Activated CD4-positive, alpha-beta T cell treated with anti-CD3 and anti-CD28 coated beads, Interleukin-2, amount 50 U/mL, for 16 hours (primary cell): ENCODE measurements at regions not wholly inside any gene's neighbourhood (a gene's known extent, or its start where the extent isn't known, plus 50 kb on each side); places are given as distances from the start of the nearest gene placed in this dataset.
"Not testable (repeated sequence)": the region's sequence is repeated elsewhere in the genome, so short reads cannot be mapped to it uniquely, and the experiment has no call there.

Experiments
- DNase-seq: peaks from one replicate; pipeline ENCODE4 v3.0.0-alpha.2; 2020

DNA sequence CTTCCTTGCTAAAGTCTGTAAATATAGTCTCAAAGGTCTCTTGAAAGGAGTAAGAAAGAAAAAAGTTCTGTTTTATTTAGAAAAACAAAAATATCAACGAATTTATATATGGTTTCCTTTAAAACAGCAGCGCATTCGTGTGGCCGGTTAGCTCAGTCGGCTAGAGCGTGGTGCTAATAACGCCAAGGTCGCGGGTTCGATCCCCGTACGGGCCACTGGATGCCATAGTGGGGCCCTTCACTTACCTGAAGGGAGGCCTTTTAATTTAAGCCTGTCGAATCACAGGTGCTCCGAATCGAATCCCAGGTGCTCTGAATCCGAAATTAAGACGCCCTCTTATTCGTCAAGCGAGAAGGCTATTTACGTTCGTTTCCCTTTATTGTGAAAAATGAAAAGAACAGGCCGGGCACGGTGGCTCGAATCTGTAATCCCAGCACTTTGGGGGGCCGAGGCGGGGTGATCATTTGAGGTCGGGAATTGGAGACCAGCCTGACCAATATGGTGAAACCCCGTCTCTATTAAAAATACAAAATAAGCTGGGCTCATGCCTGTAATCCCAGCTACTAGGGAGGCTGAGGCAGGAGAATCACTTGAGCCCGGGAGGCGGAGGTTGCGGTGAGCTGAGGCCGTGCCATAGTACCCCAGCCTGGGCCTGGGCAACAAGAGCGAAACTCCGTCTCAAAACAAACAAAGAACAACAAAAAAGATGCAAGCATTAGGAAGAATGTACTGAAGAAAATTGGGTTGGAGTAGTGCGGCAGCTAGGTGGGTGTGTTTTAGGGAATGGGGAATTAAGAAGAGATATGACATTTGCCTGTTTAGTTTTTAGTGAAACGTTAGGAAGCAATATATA lies 195.8 kb upstream of the ZNF184 start:
- peak; percentile 92 for DNase-seq

DNA sequence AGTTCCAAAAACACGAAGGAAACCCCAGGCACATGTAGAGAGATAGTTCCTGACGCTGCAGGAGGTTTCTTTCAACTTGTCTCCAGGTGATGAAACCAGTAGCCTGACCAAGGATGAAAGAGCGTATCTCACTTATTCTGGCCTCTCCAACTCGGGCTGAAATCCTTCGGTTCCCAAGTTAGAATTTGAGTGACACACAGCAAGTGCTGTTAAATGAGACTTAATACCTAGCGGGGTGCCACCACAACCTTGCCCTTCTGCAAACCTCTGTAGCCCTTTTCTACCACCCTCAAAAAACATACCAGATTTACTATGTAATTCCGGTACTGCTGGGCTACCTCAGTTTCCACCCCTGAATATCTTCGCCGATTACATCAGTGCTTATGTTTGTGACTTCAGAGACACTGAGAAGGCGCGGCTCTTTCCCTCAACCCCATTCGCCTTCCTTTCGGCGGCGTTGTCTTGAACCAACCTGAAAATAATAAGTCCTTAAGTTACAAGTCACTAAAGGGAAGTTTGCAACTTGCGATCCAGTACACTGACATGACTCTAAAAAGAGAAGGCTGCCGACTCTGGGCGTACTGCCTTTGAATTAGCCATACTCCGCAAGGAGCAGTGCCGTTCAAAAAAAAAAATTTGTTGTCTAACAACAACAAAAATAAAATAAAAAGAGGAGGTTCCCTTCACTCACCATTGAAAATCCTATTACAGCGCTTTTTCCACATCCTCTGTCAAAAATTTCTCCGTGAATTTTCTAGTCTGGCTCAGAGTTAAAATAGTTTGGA lies 194.9 kb upstream of the ZNF184 start:
- no peak for DNase-seq

DNA sequence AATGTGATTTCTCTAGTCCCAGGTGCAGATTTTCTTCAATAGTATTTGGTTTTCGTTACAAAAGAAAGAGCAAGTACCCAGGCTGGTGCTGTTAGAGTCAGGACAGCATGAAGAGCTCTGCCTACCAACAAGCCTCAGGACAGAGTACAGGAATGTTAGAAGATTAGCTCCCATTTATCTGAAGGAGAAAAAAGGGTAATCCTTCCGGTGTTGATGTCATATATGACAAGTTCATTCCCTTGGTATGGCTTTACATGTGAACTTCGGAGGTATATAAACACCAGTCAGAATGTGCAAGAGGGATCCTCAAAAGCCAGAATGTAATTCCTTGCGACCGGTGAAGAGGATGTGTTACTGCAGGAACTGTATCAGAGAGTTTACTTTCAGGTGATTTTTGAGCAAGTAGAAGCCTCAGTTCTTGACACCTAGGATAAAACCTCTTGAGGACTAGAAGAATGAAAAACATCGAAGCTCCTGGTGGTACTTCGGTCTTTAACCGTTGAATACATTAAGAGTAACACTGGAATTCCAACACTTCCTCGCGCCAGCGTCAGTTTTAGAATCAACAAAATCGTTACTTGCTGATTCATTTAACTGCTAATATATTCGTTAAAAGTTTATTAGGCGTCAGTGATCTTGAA lies 194.2 kb upstream of the ZNF184 start:
- no peak for DNase-seq

DNA sequence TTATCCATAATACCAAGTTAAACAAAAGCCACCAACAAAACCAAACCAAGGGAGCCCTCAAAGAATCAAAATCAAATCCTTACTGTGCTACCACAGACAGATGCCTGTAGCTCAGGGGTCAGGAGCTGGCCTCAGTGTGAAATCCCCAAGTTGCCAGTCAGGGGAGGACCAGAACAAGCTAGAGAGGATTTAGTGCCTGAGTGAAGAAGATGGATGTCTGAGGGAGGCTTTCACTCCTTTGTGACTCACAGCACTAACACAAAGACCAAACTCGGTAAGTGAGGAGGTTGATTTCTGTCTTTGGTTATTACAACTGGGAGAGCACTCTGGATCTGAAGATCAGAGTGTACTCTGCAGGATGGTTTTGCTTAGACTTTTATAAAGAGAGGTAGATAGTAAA lies 189.9 kb upstream of the ZNF184 start:
- no peak for DNase-seq

DNA sequence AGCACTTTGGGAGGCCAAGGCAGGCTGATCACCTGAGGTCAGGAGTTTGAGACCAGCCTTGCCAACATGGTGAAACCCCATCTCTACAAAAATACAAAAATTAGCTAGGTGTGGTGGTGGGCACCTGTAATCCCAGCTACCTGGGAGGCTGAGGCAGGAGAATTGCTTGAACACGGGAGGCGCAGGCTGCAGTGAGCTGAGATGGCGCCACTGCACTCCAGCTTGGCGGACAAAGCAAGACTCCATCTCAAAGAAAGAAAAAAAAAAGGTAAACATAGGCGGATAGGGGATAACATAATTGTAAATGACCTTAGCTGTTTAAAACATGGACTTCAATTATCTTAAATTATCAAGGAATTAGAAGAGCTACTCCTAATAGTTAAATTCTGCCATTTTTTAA lies 189.3 kb upstream of the ZNF184 start:
- not testable (repeated sequence) for DNase-seq

DNA sequence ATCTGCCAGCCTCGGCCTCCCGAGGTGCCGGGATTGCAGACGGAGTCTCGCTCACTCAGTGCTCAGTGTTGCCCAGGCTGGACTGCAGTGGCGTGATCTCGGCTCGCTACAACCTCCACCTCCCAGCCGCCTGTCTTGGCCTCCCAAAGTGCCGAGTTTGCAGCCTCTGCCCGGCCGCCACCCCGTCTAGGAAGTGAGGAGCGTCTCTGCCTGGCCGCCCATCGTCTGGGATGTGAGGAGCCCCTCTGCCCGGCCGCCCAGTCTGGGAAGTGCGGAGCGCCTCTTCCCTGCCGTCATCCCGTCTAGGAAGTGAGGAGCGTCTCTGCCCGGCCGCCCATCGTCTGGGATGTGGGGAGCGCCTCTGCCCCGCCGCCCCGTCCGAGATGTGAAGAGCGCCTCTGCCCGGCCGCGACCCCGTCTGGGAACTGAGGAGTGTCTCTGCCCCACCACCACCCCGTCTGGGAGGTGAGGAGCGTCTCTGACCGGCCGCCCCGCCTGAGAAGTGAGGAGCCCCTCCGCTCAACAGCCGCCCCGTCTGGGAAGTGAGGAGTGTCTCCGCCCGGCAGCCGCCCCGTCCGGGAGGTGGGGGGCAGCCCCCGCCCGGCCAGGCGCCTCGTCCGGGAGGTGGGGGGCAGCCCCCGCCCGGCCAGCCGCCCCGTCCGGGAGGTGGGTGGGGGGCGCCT lies 180.4 kb upstream of the ZNF184 start:
- DNase-seq: not testable (repeated sequence)

DNA sequence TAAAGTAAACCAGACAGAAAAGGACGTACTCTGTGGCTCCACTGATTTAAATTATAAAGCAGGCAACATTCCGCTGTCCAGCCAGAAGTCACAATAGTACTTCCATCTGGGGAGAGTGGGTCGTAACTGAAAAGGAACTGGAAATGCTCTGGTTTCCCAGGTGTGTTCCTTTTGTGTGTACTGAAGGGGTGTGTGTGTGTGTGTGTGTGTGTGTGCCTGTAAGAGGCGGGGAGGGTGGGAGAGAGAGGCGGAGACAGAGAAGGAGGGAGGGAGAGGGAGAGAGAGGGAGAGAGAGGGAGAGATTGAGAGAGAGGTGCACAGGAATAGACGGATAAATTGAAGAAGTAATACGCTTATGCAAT lies 178.4 kb upstream of the ZNF184 start:
- DNase-seq: no peak

DNA sequence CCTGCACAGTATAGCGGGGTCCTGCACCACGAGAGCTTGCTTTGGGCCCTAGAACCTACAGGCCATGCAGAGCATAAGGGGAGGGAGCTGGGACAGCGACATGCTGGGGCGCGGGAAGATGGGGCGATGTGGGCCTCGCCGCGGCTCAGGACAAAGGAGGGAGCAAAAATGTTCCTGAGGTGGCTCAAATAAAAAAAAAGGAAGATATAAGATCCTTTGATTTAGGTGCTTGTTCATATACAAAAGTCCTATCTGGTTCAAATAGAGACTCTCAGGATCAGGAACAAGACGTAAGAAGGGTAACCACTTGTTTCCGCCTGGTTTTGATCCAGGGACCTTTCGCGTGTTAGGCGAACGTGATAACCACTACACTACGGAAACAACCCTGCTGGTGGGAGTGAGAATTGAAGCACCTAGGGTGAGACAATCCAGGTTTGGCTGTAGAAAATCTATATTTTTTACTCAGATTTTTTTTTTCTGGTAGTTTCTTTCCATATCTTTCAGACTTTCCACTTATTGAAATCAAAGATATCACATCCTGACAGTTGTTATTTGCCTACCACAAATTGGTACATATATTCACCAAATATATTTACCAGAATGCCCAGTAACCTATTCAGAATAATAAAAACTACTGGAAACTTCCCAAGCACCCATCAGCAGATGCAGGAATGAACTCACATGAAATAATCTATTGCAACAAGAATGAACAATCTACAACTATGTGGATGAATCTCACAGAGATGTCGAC lies 177.9 kb upstream of the ZNF184 start:
- DNase-seq: peak; percentile 87

DNA sequence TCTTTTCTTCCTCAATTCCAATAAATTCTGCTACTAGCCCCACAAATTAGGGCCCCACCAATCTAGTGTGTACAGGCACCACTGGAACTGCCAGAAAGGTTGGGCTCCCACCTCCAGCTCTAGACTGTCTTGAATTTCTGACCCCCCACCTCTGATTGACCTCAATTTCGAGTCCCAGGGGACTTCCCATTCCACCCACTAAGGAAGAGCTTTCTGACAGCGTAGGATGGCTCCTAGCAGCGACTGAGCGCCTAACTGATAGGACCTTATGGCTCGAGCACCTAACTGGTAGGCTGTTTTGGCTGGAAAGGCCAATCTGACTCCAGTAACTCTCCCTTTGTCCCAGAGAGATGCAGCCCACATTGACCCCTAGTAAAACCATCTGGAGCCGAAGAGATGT lies 171.6 kb upstream of the ZNF184 start:
- no peak for DNase-seq

DNA sequence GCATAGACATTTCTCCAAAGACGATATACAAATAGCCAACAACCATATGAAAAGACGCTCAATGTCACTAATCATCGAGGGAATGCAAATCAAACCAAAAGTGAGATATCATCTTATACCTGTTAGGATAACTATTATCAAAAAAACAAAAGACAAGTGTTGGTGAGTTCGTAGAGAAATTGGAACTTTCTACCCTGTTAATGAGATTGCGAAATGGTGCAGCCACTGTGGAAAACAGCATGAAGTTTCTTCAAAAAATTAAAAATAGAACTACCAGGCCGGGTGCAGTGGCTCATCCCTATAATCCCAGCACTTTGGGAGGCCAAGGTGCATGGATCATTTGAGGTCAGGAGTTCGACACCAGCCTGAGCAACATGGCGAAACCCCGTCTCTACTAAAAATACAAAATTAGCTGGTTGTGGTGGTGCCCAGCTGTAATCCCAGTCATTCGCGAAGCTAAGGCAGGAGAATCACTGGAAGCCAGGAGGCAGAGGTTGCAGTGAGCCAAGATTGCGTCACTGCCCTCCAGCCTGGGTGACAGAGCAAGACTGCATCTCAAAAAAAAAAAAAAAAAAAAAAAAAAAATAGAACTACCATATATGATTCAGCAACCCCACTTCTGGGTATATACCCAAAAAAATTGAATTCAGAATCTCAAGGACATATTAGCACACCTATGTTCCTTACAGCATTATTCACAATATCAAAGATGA lies 170.0 kb upstream of the ZNF184 start:
- DNase-seq: no peak

DNA sequence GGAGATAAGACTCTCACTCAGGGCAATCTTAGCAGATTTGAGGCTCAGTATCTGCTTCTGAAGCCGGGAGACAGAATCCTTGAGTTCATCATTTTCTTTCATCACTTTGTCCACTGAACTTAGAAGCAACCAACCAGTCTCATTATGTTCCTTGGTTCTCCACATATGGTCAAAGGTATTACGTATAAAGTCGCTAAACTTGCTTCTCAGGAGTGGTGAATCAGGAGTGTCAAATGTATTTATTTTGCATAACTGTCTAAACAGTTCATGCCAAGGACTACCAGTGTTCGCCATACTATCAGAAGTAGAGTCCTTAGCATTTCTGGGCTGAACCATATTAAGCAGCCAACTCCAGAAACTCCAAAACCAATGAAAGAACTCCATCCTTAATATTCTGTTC lies 163.0 kb upstream of the ZNF184 start:
- not testable (repeated sequence) for DNase-seq

DNA sequence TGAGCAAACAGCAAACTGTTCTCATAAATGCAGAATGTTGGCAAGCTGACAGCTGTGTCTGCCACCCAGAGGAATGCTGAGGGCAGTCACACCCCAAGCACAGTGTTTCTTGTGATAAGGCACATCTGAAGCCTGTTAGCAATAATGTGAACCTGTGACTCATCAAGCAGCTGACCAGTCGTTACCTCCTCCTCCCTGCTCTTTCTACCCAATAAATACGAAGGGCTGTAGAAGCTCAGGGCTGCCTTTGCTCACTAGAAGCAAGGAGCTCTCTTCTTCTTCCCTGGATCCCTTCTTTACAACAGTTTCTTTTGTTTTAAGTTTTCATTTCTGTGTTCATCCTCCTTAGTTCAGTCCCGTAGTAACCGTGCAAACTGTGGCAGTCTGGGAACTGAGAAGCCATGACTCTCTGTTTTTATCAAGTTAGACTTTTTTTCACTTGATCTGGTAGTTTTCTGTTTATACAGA lies 160.3 kb upstream of the ZNF184 start:
- DNase-seq: not testable (repeated sequence)

DNA sequence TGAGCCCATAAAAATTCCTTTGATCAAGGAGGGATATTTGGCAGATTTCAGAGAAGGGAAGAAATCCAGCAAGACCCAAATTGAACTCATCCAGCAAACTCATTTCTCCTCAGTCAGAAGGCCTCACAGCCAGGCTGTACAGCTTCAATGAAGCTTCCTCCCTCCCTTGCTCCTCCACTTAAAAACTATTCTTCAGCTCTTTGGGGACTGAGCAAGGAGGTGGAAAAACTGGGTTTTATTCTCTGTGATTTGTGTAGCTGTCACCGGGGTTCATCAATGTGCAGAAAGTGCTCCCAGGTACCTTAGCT lies 158.7 kb upstream of the ZNF184 start:
- DNase-seq: no peak

DNA sequence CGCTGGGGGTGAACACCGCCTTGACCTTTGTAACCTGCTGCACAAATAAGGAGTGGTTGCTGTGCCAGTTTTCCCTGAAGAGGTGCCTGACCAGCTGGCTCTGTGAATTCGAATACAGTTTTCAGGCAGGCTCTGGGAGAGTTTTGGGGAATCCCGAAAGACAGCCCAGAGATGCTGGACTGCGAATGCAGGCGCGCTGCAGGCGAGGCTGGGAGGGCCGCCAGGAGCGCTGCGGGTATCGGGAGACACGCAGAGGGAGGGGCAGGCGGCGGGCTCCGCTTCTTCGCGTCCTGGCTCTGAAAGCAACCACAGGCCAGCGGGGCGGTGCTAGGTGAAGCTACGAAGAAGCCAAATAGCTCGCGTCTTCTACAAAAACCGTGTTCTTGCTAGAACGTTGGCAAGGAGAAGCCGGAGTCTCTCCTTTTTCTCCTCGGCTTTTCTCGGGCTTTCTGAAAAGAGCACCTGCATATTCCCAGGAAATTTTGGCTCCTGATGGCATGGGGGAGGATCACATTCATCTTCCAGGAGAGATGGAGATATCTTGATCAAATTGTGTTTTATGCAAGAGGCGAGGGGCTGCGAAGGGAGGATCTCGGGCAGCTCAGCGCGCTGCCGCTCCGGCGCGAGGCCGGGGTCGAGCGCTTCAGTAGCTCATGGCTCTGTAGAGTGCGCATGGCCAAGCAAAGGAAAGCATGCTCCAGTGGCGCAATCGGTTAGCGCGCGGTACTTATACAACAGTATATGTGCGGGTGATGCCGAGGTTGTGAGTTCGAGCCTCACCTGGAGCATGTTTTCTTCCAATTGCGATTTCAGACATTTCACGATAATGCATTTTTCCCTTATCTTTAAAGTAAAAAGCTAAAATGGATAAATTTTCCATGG lies 158.1 kb upstream of the ZNF184 start:
- peak; percentile 86 for DNase-seq

DNA sequence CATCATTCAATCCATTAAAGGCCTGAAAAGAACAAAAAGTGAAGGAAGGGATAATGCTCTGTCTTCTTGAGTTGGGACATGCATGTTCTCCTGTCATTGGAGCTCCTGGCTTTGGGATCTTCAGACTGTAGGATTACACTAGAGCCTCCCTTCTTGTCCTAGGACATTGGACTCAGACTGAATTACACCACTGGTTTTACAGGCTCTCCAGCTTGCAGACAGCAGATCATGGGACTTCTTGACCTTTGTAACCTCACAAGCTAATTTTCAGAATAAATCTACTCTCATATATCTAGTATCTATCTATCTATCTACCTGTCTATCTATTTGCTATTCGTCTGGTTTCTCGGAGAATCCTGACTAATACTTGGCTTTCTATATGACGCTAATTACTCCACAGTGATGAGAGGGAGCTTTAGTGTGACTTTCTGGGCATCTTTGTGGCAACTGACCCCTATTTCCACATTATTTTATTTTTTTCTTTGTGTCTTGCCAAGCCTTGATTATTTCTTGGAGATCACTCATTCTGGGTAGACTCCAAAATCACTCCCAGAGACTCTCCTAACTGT lies 151.9 kb upstream of the ZNF184 start:
- no peak for DNase-seq

DNA sequence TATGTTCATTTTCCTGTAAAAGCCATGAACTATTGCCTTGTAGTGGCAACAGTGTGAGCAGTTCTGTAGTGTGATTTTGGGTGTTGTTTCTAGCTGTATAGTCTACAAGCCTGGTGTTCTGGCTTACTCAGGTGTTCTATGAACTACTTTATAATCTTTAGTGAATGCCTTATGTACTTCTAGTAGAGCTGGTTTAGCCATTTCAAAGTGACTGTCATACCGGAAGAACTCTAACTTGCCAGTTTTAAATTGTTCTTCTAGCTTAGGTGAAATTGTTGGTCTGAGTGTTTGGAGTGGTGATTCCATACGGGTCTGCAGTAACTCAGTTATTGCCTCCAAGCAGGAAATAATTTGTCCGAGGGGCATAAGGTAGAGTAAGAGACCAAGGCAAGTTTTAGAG lies 150.2 kb upstream of the ZNF184 start:
- no peak for DNase-seq

DNA sequence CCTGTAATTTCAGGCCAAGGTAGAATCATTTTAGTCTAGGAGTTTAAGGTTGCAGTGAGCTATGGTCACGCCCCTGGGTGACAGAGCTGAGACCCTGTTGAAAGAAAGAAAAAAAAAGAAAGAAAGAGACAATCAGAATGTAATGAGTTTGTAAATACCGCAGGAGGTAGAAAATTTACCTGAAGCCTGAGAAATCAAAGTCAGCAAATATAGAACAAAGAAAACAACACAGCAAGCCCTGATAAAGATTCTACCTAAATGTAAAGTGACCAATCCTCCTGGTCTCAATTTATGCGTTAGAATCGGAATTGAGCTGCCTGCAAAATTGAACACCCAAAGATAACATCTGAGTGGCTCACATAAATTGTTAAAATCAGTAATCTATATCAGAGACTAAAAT lies 146.5 kb upstream of the ZNF184 start:
- no peak for DNase-seq

DNA sequence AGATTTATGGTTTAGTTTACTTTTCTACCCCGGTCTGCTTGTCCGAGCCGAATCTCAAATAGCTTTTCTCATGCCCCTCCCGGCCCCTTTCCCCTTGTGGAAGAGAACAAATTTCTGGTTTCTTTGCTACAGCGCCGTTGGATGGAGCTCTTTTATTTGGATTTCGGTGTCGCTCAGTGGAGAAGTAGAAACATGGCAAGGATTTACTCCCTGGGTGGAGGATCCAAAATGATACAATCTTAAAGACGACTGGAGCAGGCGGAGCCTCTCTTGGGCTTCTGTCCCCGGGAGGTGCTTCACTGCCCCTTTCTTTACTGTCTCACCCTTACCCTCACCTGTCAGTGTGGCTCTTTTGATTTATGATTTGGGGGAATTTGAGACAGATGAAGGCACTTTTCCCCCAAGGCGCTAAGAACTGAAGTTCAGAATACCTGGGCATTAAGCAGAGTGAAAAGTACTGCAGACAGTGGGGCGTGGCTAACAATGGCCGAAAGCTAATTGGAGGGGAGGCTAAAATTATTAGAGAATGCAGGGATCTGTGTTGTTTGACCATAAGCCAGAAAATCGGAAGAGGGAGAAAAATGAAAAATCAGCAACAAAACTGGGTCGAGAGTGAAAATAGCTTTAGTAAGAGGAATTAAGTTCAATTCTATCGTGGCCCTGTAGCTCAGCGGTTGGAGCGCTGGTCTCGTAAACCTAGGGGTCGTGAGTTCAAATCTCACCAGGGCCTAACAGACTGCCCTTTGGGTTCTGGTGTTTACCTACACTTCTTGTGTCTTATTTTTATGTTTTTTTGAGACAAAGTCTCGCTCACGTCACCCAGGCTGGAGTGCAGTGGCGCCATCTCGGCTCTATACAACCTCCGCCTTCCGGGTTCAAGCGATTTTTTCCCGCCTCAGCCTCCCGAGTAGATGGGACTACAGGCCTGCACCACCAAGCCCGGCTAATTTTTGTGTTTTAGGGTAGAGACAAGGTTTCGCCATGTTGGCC lies 145.1 kb upstream of the ZNF184 start:
- DNase-seq: peak; percentile 77

DNA sequence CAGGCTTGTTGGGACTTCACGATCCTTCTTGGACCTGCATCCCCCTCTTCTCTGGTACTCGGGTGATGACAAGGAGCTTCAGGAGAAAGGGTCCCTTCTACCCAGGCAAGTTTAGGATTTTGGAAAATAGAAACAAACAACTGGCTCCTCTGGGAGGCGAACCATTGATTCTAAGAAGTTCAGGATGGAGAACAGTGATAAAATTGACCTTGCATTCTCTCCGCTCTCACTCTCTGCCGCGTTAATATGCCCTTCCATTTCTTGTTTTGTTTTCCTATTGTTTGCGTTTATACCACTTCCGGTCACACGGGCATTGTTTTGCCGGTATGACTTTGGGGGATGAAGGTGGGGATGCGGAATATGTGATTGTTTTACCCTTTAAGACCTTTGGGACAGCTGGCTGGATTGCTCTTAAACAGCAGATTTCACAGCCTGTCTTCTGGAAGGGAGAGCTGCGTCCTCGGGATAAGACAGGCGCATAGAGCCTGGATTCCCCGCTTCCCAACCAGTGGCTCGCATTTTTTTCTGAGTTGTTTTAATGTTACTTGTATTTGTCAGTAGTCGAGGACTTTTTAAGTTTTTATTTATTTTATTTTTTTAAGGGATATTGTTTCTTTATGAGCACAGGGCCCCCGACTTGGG lies 144.3 kb upstream of the ZNF184 start:
- no peak for DNase-seq
